OCI-LY7 (cell line): ENCODE measurements at regions not wholly inside any gene's neighbourhood (a gene's known extent, or its start where the extent isn't known, plus 50 kb on each side); places are given as distances from the start of the nearest gene placed in this dataset.

Source experiments
- BruUV-seq: library from RNA; stranded (reverse); fragments of 400-500 nt; replicated peaks from 2 replicates; lab custom pipeline; 2021; lab: Mats Ljungman, UMichigan
- CTCF ChIA-PET: fragments of 300-600 bp; sonication (Branson Sonifier 250); formaldehyde crosslinking; loops from one replicate; lab custom pipeline; 2022; ENCODE audit warnings: antibody characterized with exemption; ENCODE audit not compliant: unreplicated experiment; lab: Charles Lee
- POLR2A ChIA-PET: fragments of 300-600 bp; sonication (Branson Sonifier 250); formaldehyde crosslinking; loops from one replicate; lab custom pipeline; 2022; ENCODE audit warnings: antibody characterized with exemption; lab: Charles Lee
- DNase-seq: peaks from one replicate; pipeline ENCODE4 v3.0.0-alpha.2; 2015; ENCODE audit warnings: low spot score
- H2AFZ ChIP-seq: fragments of 200-600 bp; sonication (generic), shearing (Covaris generic); 2 replicates; pipeline ENCODE4 v1.6.1; 2014; ENCODE audit warnings: mild to moderate bottlenecking, antibody characterized with exemption, low read length, moderate library complexity
- H3K27ac ChIP-seq: fragments of 200-600 bp; sonication (generic); 2 replicates; pipeline ENCODE4 v1.5.1; 2014; ENCODE audit warnings: mixed run types, low read depth, mild to moderate bottlenecking, moderate library complexity, low read length, inconsistent platforms; ENCODE audit not compliant: poor library complexity, severe bottlenecking
- H3K36me3 ChIP-seq: fragments of 200-600 bp; sonication (generic); 2 replicates; pipeline ENCODE4 v1.6.1; 2014; ENCODE audit warnings: mild to moderate bottlenecking, antibody characterized with exemption, low read length, moderate library complexity, mixed read lengths; ENCODE audit not compliant: insufficient read depth
- H3K4me1 ChIP-seq: fragments of 200-600 bp; sonication (generic); 2 replicates; pipeline ENCODE4 v1.5.1; 2014; ENCODE audit warnings: mild to moderate bottlenecking, low read length; ENCODE audit not compliant: insufficient read depth, poor library complexity, severe bottlenecking
- H3K4me2 ChIP-seq: fragments of 200-600 bp; sonication (generic); 2 replicates; pipeline ENCODE4 v1.6.1; 2014; ENCODE audit warnings: mild to moderate bottlenecking, low read length
- H3K4me3 ChIP-seq: fragments of 200-600 bp; sonication (generic); 2 replicates; pipeline ENCODE4 v1.5.1; 2014; ENCODE audit warnings: mild to moderate bottlenecking, low read depth, low read length; ENCODE audit not compliant: poor library complexity, severe bottlenecking
- H3K79me2 ChIP-seq: fragments of 200-600 bp; sonication (generic); 2 replicates; pipeline ENCODE4 v1.6.1; 2016; ENCODE audit warnings: low read depth, mild to moderate bottlenecking, low read length, moderate library complexity, mixed read lengths; ENCODE audit not compliant: insufficient read depth
- H3K9me2 ChIP-seq: fragments of 200-600 bp; sonication (generic); 2 replicates; pipeline ENCODE4 v1.6.1; 2016; ENCODE audit warnings: mild to moderate bottlenecking, low read length, mixed read lengths; ENCODE audit not compliant: insufficient read depth
- H3K9me3 ChIP-seq: fragments of 200-600 bp; sonication (generic); 2 replicates; pipeline ENCODE4 v1.6.1; 2014; ENCODE audit warnings: mild to moderate bottlenecking, mixed run types, low read length, mixed read lengths
- H4K20me1 ChIP-seq: fragments of 200-600 bp; sonication (generic); 2 replicates; pipeline ENCODE4 v1.6.1; 2014; ENCODE audit warnings: mild to moderate bottlenecking, antibody characterized with exemption, low read length, moderate library complexity, mixed read lengths; ENCODE audit not compliant: insufficient read depth
- EZH2phosphoT487 ChIP-seq: fragments of 200-600 bp; sonication (generic); IDR thresholded peaks from 2 replicates; pipeline ENCODE4 v1.6.1; 2018; ENCODE audit warnings: low read depth, borderline replicate concordance, mild to moderate bottlenecking, mixed run types, antibody characterized with exemption, low read length, moderate library complexity, mixed read lengths
- intact Hi-C: fragments of 100-400 bp; cut with micrococcal nuclease; formaldehyde crosslinking; loops from one replicate; pipeline ENCODE4 v1.10.0; 2022; ENCODE audit not compliant: unreplicated experiment
- TF ChIP-seq, protein P1 (sequence below): fragments of 200-600 bp; sonication (generic); conservative IDR thresholded peaks from 2 replicates; pipeline ENCODE4 v1.5.1; 2014; ENCODE audit warnings: mild to moderate bottlenecking, antibody characterized with exemption, low read length, moderate library complexity, mixed read lengths

DNA sequence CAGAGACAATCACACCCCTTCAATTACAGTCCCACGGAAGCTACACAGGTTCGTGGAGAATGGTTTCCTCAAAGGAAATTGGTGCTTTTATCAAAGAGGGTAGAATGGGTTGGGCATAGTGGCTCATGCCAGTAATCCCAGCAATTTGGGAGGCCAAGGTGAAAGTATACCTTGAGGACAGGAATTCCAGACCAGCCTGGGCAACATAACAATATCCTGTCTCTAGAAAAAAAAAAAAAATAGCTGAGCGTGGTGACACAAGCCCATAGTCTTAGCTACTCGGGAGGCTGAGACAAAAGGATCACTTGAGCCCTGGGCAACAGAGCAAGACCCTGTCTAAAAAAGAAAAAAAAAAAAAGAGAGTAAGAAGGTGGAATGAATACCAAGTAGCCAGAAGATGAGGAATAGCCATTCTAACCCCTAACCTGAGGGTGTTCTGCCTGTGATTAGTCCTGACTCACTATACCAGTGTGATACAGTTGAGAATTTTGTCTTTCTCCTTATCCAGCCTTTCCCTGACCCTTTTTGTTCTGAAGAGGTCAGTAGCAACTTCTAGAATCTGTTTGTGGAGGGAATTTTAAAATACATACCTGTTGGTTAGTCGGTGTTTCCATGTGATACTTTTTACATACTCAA is 283.2 kb downstream of the MREG start:
- Histone ChIP-seq H3K4me1 (no peaks in the 10 kb centered on the region), H3K9me3 (no peaks in the 10 kb centered on the region), H4K20me1 (no peaks in the 10 kb centered on the region), H3K9me2 (no peaks in the 10 kb centered on the region), H3K79me2 (no peaks in the 10 kb centered on the region), H3K4me2 (no peak overlapping the region), H3K27ac (no peak overlapping the region), H2AFZ (no peak overlapping the region), H3K4me3 (no peak overlapping the region), H3K36me3 (no peaks in the 10 kb centered on the region)
- no peak for DNase-seq
- intact Hi-C loops = no loop called here
- TF ChIP-seq, protein P1, sequence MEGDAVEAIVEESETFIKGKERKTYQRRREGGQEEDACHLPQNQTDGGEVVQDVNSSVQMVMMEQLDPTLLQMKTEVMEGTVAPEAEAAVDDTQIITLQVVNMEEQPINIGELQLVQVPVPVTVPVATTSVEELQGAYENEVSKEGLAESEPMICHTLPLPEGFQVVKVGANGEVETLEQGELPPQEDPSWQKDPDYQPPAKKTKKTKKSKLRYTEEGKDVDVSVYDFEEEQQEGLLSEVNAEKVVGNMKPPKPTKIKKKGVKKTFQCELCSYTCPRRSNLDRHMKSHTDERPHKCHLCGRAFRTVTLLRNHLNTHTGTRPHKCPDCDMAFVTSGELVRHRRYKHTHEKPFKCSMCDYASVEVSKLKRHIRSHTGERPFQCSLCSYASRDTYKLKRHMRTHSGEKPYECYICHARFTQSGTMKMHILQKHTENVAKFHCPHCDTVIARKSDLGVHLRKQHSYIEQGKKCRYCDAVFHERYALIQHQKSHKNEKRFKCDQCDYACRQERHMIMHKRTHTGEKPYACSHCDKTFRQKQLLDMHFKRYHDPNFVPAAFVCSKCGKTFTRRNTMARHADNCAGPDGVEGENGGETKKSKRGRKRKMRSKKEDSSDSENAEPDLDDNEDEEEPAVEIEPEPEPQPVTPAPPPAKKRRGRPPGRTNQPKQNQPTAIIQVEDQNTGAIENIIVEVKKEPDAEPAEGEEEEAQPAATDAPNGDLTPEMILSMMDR = no peak
- no peak for TF ChIP-seq EZH2phosphoT487
- POLR2A ChIA-PET = interaction anchor here (0.5 to 1.3 kb wide), 4 partner anchors 10 to 79 kb away, joined by 3 to 5 read pairs (median 4); no protein-coding TSS in a partner anchor
- no TSS peak for BruUV-seq
- CTCF ChIA-PET = no interaction called here

DNA sequence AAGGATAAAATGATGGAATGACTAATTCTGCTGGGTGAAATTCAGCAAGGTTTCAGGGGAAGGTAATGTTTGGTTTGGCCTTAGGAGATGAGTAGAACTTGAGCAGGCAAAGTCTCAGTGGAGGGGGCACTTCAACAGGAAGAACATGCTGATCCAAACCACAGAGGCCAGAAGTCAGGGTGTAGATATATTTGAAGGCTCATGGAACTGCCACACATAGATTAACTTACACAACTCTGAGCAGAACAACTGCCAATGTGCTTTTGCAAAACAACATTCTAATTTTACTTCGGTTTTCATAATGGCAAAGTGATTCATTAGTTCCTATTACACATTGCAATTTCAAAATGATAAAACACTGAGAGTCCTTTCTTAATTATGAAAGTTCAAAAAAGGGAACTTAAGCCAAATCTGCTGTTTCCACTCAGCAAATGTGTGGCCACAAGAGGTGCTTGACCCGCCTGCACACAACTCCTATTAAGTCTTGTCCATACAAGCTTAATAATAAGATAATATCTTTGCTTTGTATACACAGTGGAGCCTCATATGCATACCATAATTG is 284.8 kb downstream of the MREG start:
- DNase-seq = no peak
- CTCF ChIA-PET = no interaction called here
- no peak overlapping the region for H3K27ac ChIP-seq
- no peaks in the 10 kb centered on the region for H3K9me2 ChIP-seq
- no peak overlapping the region for H2AFZ ChIP-seq
- H3K36me3 ChIP-seq = no peaks in the 10 kb centered on the region
- BruUV-seq = no TSS peak
- H3K4me2 ChIP-seq = no peak overlapping the region
- TF ChIP-seq, protein P1 = no peak
- TF ChIP-seq EZH2phosphoT487 = no peak
- intact Hi-C loops = no loop called here
- H4K20me1 ChIP-seq = no peaks in the 10 kb centered on the region
- H3K4me1 ChIP-seq = no peaks in the 10 kb centered on the region
- POLR2A ChIA-PET = interaction anchor here (0.6 kb wide), 2 partner anchors 42 to 298 kb away, joined by 3 to 4 read pairs; no protein-coding TSS in a partner anchor
- no peaks in the 10 kb centered on the region for H3K9me3 ChIP-seq
- H3K79me2 ChIP-seq = no peaks in the 10 kb centered on the region
- H3K4me3 ChIP-seq = no peak overlapping the region
